IPS-18a (cell line): ENCODE measurements at regions not wholly inside any gene's neighbourhood (a gene's known extent, or its start where the extent isn't known, plus 50 kb on each side); places are given as distances from the start of the nearest gene placed in this dataset.

Experiments
- H3K27ac ChIP-seq: one replicate; pipeline ENCODE4 v1.5.1; 2013; ENCODE audit warnings: low read length
- H3K27me3 ChIP-seq: one replicate; pipeline ENCODE4 v1.6.1; 2013; ENCODE audit warnings: mild to moderate bottlenecking, low read length; ENCODE audit not compliant: control insufficient read depth, insufficient read depth
- H3K36me3 ChIP-seq: one replicate; pipeline ENCODE4 v1.6.1; 2013; ENCODE audit warnings: low read depth, low read length; ENCODE audit not compliant: control insufficient read depth
- H3K4me1 ChIP-seq: one replicate; pipeline ENCODE4 v1.6.1; 2013; ENCODE audit warnings: low read depth, low read length; ENCODE audit not compliant: control insufficient read depth
- H3K4me3 ChIP-seq: one replicate; pipeline ENCODE4 v1.5.1; 2013; ENCODE audit warnings: low read length
- H3K9ac ChIP-seq: one replicate; pipeline ENCODE4 v1.6.1; 2013; ENCODE audit warnings: mild to moderate bottlenecking, low read length, moderate library complexity
- H3K9me3 ChIP-seq: one replicate; pipeline ENCODE4 v1.6.1; 2013; ENCODE audit warnings: low read depth, low read length; ENCODE audit not compliant: control insufficient read depth

- H3K36me3 ChIP-seq, result no peaks in the 10 kb centered on the region
These were observed 490.0 kb upstream of the COX7C start for GRCh38 chr5:86127696-86128095.

GRCh38 chr5:86129009-86129408, 488.7 kb upstream of the COX7C start:
- no peaks in the 10 kb centered on the region for H3K27me3 ChIP-seq
- H3K4me3 ChIP-seq, result no peak overlapping the region
- H3K27ac ChIP-seq, result no peak overlapping the region
- no peak overlapping the region for H3K9ac ChIP-seq
- no peaks in the 10 kb centered on the region for H3K9me3 ChIP-seq
- H3K4me1 ChIP-seq, result no peaks in the 10 kb centered on the region
- no peaks in the 10 kb centered on the region for H3K36me3 ChIP-seq

More at GRCh38 chr5:86127696-86128095, 490.0 kb upstream of the COX7C start:
- Histone ChIP-seq H3K27ac (no peak overlapping the region), H3K27me3 (no peaks in the 10 kb centered on the region), H3K4me1 (no peaks in the 10 kb centered on the region), H3K4me3 (no peak overlapping the region), H3K9me3 (no peaks in the 10 kb centered on the region), H3K9ac (no peak overlapping the region)

GRCh38 chr5:86137297-86137696, 480.4 kb upstream of the COX7C start:
- Histone ChIP-seq H3K9me3 (no peaks in the 10 kb centered on the region), H3K27ac (no peak overlapping the region), H3K36me3 (no peaks in the 10 kb centered on the region), H3K4me1 (no peaks in the 10 kb centered on the region), H3K9ac (no peak overlapping the region), H3K27me3 (no peaks in the 10 kb centered on the region), H3K4me3 (no peak overlapping the region)

GRCh38 chr5:86143837-86144236, 473.9 kb upstream of the COX7C start:
- no peaks in the 10 kb centered on the region for H3K27me3 ChIP-seq
- H3K27ac ChIP-seq, result no peak overlapping the region
- no peaks in the 10 kb centered on the region for H3K9me3 ChIP-seq
- H3K4me1 ChIP-seq, result no peaks in the 10 kb centered on the region
- no peak overlapping the region for H3K4me3 ChIP-seq
- no peak overlapping the region for H3K9ac ChIP-seq
- no peaks in the 10 kb centered on the region for H3K36me3 ChIP-seq

GRCh38 chr5:86152988-86153560, 464.7 kb upstream of the COX7C start:
- Histone ChIP-seq H3K27ac (no peak overlapping the region), H3K36me3 (no peaks in the 10 kb centered on the region), H3K27me3 (no peaks in the 10 kb centered on the region), H3K9me3 (no peaks in the 10 kb centered on the region), H3K9ac (no peak overlapping the region), H3K4me3 (no peak overlapping the region), H3K4me1 (no peaks in the 10 kb centered on the region)

GRCh38 chr5:86155796-86156195, 461.9 kb upstream of the COX7C start:
- Histone ChIP-seq H3K4me1 (no peaks in the 10 kb centered on the region), H3K27me3 (no peaks in the 10 kb centered on the region), H3K27ac (no peak overlapping the region), H3K9me3 (no peaks in the 10 kb centered on the region), H3K36me3 (no peaks in the 10 kb centered on the region), H3K9ac (no peak overlapping the region), H3K4me3 (no peak overlapping the region)

- Histone ChIP-seq H3K4me3 (no peak overlapping the region), H3K27ac (no peak overlapping the region), H3K9ac (no peak overlapping the region), H3K9me3 (peaks cover 6% of the 10 kb centered on the region), H3K27me3 (no peaks in the 10 kb centered on the region), H3K4me1 (no peaks in the 10 kb centered on the region), H3K36me3 (no peaks in the 10 kb centered on the region)
These were observed 447.5 kb upstream of the COX7C start for GRCh38 chr5:86170194-86170593.

GRCh38 chr5:86175224-86175623, 442.5 kb upstream of the COX7C start:
- H3K9ac ChIP-seq, result no peak overlapping the region
- H3K4me1 ChIP-seq, result no peaks in the 10 kb centered on the region
- H3K36me3 ChIP-seq, result no peaks in the 10 kb centered on the region
- H3K27ac ChIP-seq, result no peak overlapping the region
- H3K27me3 ChIP-seq, result no peaks in the 10 kb centered on the region
- H3K4me3 ChIP-seq, result no peak overlapping the region
- no peaks in the 10 kb centered on the region for H3K9me3 ChIP-seq

- no peaks in the 10 kb centered on the region for H3K36me3 ChIP-seq
- H3K4me1 ChIP-seq, result peaks cover 3% of the 10 kb centered on the region
- H3K4me3 ChIP-seq, result no peak overlapping the region
- no peaks in the 10 kb centered on the region for H3K27me3 ChIP-seq
- H3K27ac ChIP-seq, result no peak overlapping the region
- H3K9me3 ChIP-seq, result no peaks in the 10 kb centered on the region
- H3K9ac ChIP-seq, result no peak overlapping the region
These were observed 418.5 kb upstream of the COX7C start for GRCh38 chr5:86199287-86199686.

GRCh38 chr5:86228147-86228546, 389.6 kb upstream of the COX7C start:
- Histone ChIP-seq H3K27me3 (no peaks in the 10 kb centered on the region), H3K36me3 (no peaks in the 10 kb centered on the region), H3K4me1 (no peaks in the 10 kb centered on the region), H3K4me3 (no peak overlapping the region), H3K9me3 (no peaks in the 10 kb centered on the region), H3K9ac (no peak overlapping the region), H3K27ac (no peak overlapping the region)

GRCh38 chr5:86232246-86232645, 385.5 kb upstream of the COX7C start:
- H3K36me3 ChIP-seq, result no peaks in the 10 kb centered on the region
- no peaks in the 10 kb centered on the region for H3K9me3 ChIP-seq
- no peak overlapping the region for H3K4me3 ChIP-seq
- no peaks in the 10 kb centered on the region for H3K4me1 ChIP-seq
- H3K27me3 ChIP-seq, result no peaks in the 10 kb centered on the region
- H3K27ac ChIP-seq, result no peak overlapping the region
- H3K9ac ChIP-seq, result no peak overlapping the region

GRCh38 chr5:86244153-86244552, 373.6 kb upstream of the COX7C start:
- no peak overlapping the region for H3K27ac ChIP-seq
- H3K9ac ChIP-seq, result no peak overlapping the region
- no peaks in the 10 kb centered on the region for H3K27me3 ChIP-seq
- H3K4me1 ChIP-seq, result no peaks in the 10 kb centered on the region
- no peak overlapping the region for H3K4me3 ChIP-seq
- no peaks in the 10 kb centered on the region for H3K9me3 ChIP-seq
- H3K36me3 ChIP-seq, result no peaks in the 10 kb centered on the region
